ENCODE measurements at regions not wholly inside any gene's neighbourhood (a gene's known extent, or its start where the extent isn't known, plus 50 kb on each side); places are given as distances from the start of the nearest gene placed in this dataset.

GRCh38 chr6:12421596-12421995 lies 131.4 kb downstream of the EDN1 start:
- no peak for DNase-seq (ENCODE audit: low spot score)

- DNase-seq (ENCODE audit: low spot score) = no peak
Measured at GRCh38 chr6:12422848-12423247, 132.7 kb downstream of the EDN1 start.

- no peak for DNase-seq (ENCODE audit: low spot score)
Measured at GRCh38 chr6:12423832-12424231, 133.7 kb downstream of the EDN1 start.

- DNase-seq (ENCODE audit: low spot score) = no peak
Measured at GRCh38 chr6:12426121-12426520, 136.0 kb downstream of the EDN1 start.

GRCh38 chr6:12431023-12431422 lies 140.9 kb downstream of the EDN1 start:
- no peak for DNase-seq (ENCODE audit: low spot score)

- no peak for DNase-seq (ENCODE audit: low spot score)
Measured at GRCh38 chr6:12436224-12436623, 146.1 kb downstream of the EDN1 start.

- no peak for DNase-seq (ENCODE audit: low spot score)
Measured at GRCh38 chr6:12436683-12437082, 146.5 kb downstream of the EDN1 start.

- no peak for DNase-seq (ENCODE audit: low spot score)
Measured at GRCh38 chr6:12439296-12439695, 149.1 kb downstream of the EDN1 start.

GRCh38 chr6:12440981-12441380 lies 150.8 kb downstream of the EDN1 start:
- DNase-seq (ENCODE audit: low spot score) = no peak

GRCh38 chr6:12442455-12442854 lies 152.3 kb downstream of the EDN1 start:
- DNase-seq (ENCODE audit: low spot score) = no peak

- no peak for DNase-seq (ENCODE audit: low spot score)
Measured at GRCh38 chr6:12446394-12446793, 156.2 kb downstream of the EDN1 start.

- no peak for DNase-seq (ENCODE audit: low spot score)
Measured at GRCh38 chr6:12449447-12449846, 159.3 kb downstream of the EDN1 start.

- DNase-seq (ENCODE audit: low spot score) = no peak
Measured at GRCh38 chr6:12450467-12450866, 160.3 kb downstream of the EDN1 start.

GRCh38 chr6:12456343-12456742 lies 166.2 kb downstream of the EDN1 start:
- no peak for DNase-seq (ENCODE audit: low spot score)

GRCh38 chr6:12457094-12457493 lies 166.9 kb downstream of the EDN1 start:
- no peak for DNase-seq (ENCODE audit: low spot score)

GRCh38 chr6:12458558-12458957 lies 168.4 kb downstream of the EDN1 start:
- DNase-seq (ENCODE audit: low spot score) = no peak

GRCh38 chr6:12459945-12460661 lies 169.9 kb downstream of the EDN1 start:
- DNase-seq (ENCODE audit: low spot score) = no peak

- no peak for DNase-seq (ENCODE audit: low spot score)
Measured at GRCh38 chr6:12467706-12468670, 177.8 kb downstream of the EDN1 start.

- DNase-seq (ENCODE audit: low spot score) = no peak
Measured at GRCh38 chr6:12472601-12473038, 182.5 kb downstream of the EDN1 start.

- DNase-seq (ENCODE audit: low spot score) = no peak
Measured at GRCh38 chr6:12473494-12473893, 183.3 kb downstream of the EDN1 start.

GRCh38 chr6:12474167-12475140 lies 184.3 kb downstream of the EDN1 start:
- no peak for DNase-seq (ENCODE audit: low spot score)

GRCh38 chr6:12476484-12476883 lies 186.3 kb downstream of the EDN1 start:
- DNase-seq (ENCODE audit: low spot score) = no peak

Measured in SK-N-DZ (cell line).